HUES6 (cell line): ENCODE measurements at regions not wholly inside any gene's neighbourhood (a gene's known extent, or its start where the extent isn't known, plus 50 kb on each side); places are given as distances from the start of the nearest gene placed in this dataset.

Experiments used
- H3K27ac ChIP-seq: 2 replicates; pipeline ENCODE4 v1.7.0; 2013; ENCODE audit warnings: low read depth, mild to moderate bottlenecking, low read length, inconsistent platforms
- H3K27me3 ChIP-seq: 2 replicates; pipeline ENCODE4 v1.6.1; 2013; ENCODE audit warnings: low read length; ENCODE audit not compliant: control insufficient read depth, insufficient read depth
- H3K36me3 ChIP-seq: 2 replicates; pipeline ENCODE4 v1.6.1; 2013; ENCODE audit warnings: low read length; ENCODE audit not compliant: control insufficient read depth, insufficient read depth
- H3K4me1 ChIP-seq: 2 replicates; pipeline ENCODE4 v1.6.1; 2013; ENCODE audit warnings: low read length; ENCODE audit not compliant: control insufficient read depth, insufficient read depth
- H3K4me3 ChIP-seq: 2 replicates; pipeline ENCODE4 v1.5.1; 2013; ENCODE audit warnings: low read depth, low read length
- H3K9ac ChIP-seq: one replicate; pipeline ENCODE4 v1.6.1; 2013; ENCODE audit warnings: mild to moderate bottlenecking, low read length
- H3K9me3 ChIP-seq: 2 replicates; pipeline ENCODE4 v1.6.1; 2013; ENCODE audit warnings: low read depth, low read length; ENCODE audit not compliant: control insufficient read depth, insufficient read depth

DNA sequence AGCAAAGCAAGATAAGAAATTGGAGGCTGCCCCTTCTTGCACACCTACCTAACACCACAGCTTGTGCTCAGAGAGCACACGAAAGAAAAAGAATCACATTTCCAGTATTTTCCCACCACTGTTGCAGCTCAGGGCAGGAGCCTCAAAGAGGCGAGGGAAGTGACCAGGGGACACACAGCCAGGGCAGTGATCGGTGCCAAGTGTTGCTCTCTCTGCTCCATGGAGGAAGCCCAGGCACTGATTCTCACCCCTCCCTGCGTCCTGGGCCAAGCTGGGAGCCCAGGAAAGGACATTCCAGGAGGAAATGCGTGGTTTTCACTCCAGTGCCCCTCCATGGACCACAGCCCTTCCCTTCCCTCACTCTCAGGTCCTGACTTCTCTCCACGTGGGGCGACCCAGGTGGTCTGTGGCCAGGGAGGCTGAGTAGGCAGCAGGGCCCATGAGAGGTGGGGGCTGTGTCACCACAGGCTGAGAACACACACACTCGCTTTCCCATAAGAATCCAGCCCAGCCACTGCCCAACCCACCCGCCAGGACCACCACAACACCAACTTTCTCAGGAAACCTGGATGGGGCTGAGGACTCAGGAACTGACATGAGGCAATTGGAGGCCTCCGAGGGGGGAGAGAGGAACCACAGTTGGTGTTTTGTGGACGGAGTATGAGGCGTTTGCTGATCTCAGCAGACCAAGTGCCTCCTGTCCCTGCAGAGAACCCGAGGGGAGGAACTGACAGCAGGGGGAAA lies 81.7 kb upstream of the MAFB start:
- H3K9me3 ChIP-seq: no peaks in the 10 kb centered on the region
- H3K27me3 ChIP-seq: no peaks in the 10 kb centered on the region
- no peak overlapping the region for H3K27ac ChIP-seq
- H3K4me3 ChIP-seq: no peak overlapping the region
- H3K4me1 ChIP-seq: peaks cover 18% of the 10 kb centered on the region
- no peak overlapping the region for H3K9ac ChIP-seq
- no peaks in the 10 kb centered on the region for H3K36me3 ChIP-seq

GRCh38 chr20:40771308-40771610 lies 82.2 kb upstream of the MAFB start:
- H3K9me3 ChIP-seq: no peaks in the 10 kb centered on the region
- H3K4me3 ChIP-seq: no peak overlapping the region
- H3K9ac ChIP-seq: no peak overlapping the region
- H3K36me3 ChIP-seq: no peaks in the 10 kb centered on the region
- no peak overlapping the region for H3K27ac ChIP-seq
- no peaks in the 10 kb centered on the region for H3K27me3 ChIP-seq
- peaks cover 15% of the 10 kb centered on the region for H3K4me1 ChIP-seq

- H3K4me3 ChIP-seq: no peak overlapping the region
Observed at GRCh38 chr20:40771848-40772511, 82.9 kb upstream of the MAFB start.

DNA sequence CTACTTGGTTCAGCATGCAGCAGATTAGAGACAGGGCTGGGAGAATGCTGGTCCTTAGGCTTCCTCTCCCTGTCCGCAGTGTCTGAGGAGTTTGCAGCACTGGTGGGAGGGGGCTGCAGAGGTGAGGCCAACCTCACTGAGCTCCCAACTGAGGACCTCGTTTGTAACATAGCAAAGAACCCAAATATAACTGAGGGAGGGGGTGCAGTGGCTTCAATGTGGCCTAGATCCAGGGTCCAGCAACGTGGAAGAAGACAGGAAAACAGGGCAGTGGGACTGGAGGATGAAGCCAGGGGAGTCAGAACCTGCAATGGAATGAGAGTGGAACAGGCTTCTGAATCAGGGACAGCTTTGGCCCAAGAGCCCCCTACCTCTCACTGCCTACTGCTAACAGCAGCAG lies 84.3 kb upstream of the MAFB start:
- Histone ChIP-seq H3K9ac (no peak overlapping the region), H3K36me3 (no peaks in the 10 kb centered on the region), H3K9me3 (no peaks in the 10 kb centered on the region), H3K4me1 (peaks cover 13% of the 10 kb centered on the region; the same call in 1 of the 2 replicates), H3K4me3 (no peak overlapping the region), H3K27me3 (no peaks in the 10 kb centered on the region), H3K27ac (no peak overlapping the region)

More at GRCh38 chr20:40771848-40772511, 82.9 kb upstream of the MAFB start:
- Histone ChIP-seq H3K27ac (no peak overlapping the region), H3K9ac (no peak overlapping the region), H3K4me1 (peaks cover 15% of the 10 kb centered on the region), H3K36me3 (no peaks in the 10 kb centered on the region), H3K9me3 (no peaks in the 10 kb centered on the region), H3K27me3 (no peaks in the 10 kb centered on the region)

DNA sequence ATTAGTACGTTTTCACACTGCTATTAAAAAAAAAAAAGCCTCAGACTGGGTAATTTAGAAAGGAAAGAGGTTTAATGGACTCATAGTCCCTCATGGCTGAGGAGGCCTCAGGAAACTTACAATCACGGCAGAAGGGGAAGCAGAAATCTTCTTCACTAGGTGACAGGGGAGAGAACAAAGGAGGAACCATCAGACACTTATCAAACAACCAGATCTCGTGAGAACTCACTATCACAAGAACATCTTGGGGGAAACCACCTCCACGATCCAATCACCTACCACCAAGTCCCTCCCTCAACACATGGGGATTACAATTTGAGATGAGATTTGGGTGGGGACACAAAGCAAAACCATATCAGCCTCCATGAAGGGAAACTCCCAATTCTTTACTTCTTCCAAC lies 85.2 kb upstream of the MAFB start:
- Histone ChIP-seq H3K27ac (no peak overlapping the region), H3K4me1 (peaks cover 13% of the 10 kb centered on the region; the same call in 1 of the 2 replicates), H3K27me3 (no peaks in the 10 kb centered on the region), H3K36me3 (no peaks in the 10 kb centered on the region), H3K9ac (no peak overlapping the region), H3K9me3 (no peaks in the 10 kb centered on the region), H3K4me3 (no peak overlapping the region)

DNA sequence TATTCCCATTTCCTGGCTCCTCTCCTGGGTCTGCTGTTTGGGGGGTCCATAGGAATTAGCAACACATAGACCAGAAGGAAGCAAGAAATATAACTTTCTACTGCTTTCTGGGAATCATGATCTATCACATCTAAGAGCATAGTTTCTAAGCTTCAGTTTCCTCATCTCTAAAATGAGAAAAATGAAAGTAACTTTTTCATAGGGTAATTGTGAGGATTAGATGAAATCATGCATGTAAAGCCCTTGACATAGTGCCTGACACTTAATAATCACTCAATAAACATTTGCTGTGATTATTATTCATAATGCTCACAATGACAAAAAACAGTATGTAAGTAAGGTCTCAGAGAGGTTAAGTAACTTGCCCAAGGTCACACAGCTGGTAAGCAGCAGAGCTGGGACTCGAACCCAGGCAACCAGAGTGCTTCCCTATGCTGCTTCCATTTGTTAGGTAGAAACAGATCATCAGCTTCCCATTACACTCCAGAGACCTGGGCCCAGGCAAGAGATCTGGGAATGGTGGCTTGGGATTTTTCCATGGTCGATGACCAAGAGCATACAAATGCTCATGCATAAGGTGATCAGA lies 86.6 kb upstream of the MAFB start:
- peaks cover 5% of the 10 kb centered on the region; the same call in 1 of the 2 replicates for H3K4me1 ChIP-seq
- H3K36me3 ChIP-seq: no peaks in the 10 kb centered on the region

GRCh38 chr20:40776466-40777457 lies 87.7 kb upstream of the MAFB start:
- Histone ChIP-seq H3K4me3 (no peak overlapping the region), H3K27me3 (no peaks in the 10 kb centered on the region), H3K9ac (no peak overlapping the region), H3K9me3 (no peaks in the 10 kb centered on the region), H3K4me1 (0 out of 2 replicates have a peak, but pooled peaks cover 3% of the 10 kb centered on the region), H3K36me3 (no peaks in the 10 kb centered on the region), H3K27ac (no peak overlapping the region)

More for the DNA sequence above, 86.6 kb upstream of the MAFB start:
- Histone ChIP-seq H3K4me3 (no peak overlapping the region), H3K27ac (no peak overlapping the region), H3K9ac (no peak overlapping the region), H3K27me3 (no peaks in the 10 kb centered on the region), H3K9me3 (no peaks in the 10 kb centered on the region)

DNA sequence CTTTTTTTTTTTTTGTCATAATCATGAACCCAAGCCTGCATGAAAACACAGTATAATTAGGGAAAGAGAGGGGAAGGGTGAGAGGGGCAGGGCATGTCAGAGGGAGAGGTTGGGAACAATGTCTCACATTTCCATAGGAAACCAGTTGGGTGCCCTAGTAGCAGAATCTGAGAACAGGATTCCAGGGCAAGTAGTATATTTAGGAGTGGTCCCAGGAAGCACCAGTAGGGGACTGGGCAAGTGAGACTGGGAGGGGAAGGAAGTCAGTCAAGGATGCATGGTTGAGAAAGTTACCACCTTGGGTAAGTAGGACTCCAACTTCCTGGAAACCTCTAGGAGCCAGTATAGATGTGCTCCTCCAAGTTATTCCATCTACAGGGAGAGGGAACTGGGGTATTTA lies 88.6 kb upstream of the MAFB start:
- H3K27ac ChIP-seq: no peak overlapping the region
- H3K4me1 ChIP-seq: 0 out of 2 replicates have a peak, but pooled peaks cover 3% of the 10 kb centered on the region
- no peak overlapping the region for H3K4me3 ChIP-seq
- no peaks in the 10 kb centered on the region for H3K9me3 ChIP-seq
- H3K9ac ChIP-seq: no peak overlapping the region
- no peaks in the 10 kb centered on the region for H3K36me3 ChIP-seq
- no peaks in the 10 kb centered on the region for H3K27me3 ChIP-seq

GRCh38 chr20:40778894-40779496 lies 90.0 kb upstream of the MAFB start:
- no peak overlapping the region for H3K4me3 ChIP-seq
- no peaks in the 10 kb centered on the region for H3K9me3 ChIP-seq
- H3K27me3 ChIP-seq: no peaks in the 10 kb centered on the region
- no peak overlapping the region for H3K9ac ChIP-seq
- no peak overlapping the region for H3K27ac ChIP-seq
- 0 out of 2 replicates have a peak, but pooled peaks cover 3% of the 10 kb centered on the region for H3K4me1 ChIP-seq
- H3K36me3 ChIP-seq: no peaks in the 10 kb centered on the region

GRCh38 chr20:40781327-40782042 lies 92.4 kb upstream of the MAFB start:
- Histone ChIP-seq H3K4me3 (no peak overlapping the region), H3K9me3 (no peaks in the 10 kb centered on the region), H3K36me3 (no peaks in the 10 kb centered on the region), H3K4me1 (0 out of 2 replicates have a peak, but pooled peaks cover 3% of the 10 kb centered on the region), H3K9ac (no peak overlapping the region), H3K27me3 (no peaks in the 10 kb centered on the region), H3K27ac (no peak overlapping the region)
